Epithelial cell of prostate (primary cell): ENCODE measurements at regions not wholly inside any gene's neighbourhood (a gene's known extent, or its start where the extent isn't known, plus 50 kb on each side); places are given as distances from the start of the nearest gene placed in this dataset.
"Not testable (repeated sequence)": the region's sequence is repeated elsewhere in the genome, so short reads cannot be mapped to it uniquely, and the experiment has no call there.

Source experiments
- DNase-seq: peaks from one replicate; pipeline ENCODE4 v3.0.0-alpha.2; 2011; ENCODE audit warnings: low read depth, low spot score
- H3K27ac ChIP-seq: fragments of 450-650 bp; 2 replicates; pipeline ENCODE4 v1.5.1; 2017; ENCODE audit warnings: mild to moderate bottlenecking

DNA sequence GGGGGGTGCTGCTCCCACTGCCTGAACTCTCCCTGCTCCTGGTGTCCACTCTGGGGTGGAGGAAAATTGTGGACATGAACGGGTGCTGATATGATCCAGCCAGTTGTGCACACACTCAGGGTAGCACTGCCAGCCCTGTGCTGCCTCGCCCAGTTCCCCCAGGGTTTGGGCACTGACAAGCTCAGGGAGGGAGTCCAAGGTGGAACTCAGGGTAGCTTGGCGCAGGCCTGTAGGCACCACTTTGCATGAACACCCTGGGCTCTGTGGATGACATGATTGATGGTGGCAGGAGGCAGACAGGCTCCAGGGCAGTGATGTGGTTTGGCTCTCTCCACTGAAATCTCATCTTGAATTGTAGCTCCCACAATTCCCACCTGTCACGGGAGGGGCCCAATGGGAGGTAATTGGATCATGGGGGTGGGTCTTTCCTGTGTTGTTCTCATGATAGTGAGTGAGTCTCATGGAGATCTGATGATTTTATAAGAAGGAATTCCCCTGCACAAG lies 572.0 kb upstream of the PABPC4L start:
- no peak for DNase-seq
- H3K27ac ChIP-seq: no peak overlapping the region

DNA sequence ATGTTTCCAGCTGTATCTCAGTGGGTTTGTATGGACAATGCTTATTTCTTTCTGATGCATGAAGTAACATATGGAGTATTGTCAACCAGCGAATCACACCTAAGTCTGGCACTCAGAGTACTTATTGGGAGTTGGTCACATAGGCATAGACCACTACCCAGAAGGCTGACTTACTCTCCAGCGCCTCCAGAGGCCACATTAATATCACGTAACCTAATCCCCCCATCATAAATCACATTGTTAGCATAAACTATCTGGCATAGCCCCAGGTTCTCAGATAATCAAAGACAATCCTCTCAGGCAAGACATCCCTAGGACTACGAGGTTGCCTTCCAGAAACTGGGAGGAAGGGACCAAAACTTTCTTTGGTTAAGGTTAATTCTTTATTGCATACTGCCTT lies 560.5 kb upstream of the PABPC4L start:
- DNase-seq: no peak
- H3K27ac ChIP-seq: no peak overlapping the region

- no peak overlapping the region for H3K27ac ChIP-seq
- no peak for DNase-seq
Observed at GRCh38 chr4:134756421-134756820, 554.8 kb upstream of the PABPC4L start.

GRCh38 chr4:134754301-134755019 lies 552.9 kb upstream of the PABPC4L start:
- no peak overlapping the region for H3K27ac ChIP-seq
- DNase-seq: no peak

DNA sequence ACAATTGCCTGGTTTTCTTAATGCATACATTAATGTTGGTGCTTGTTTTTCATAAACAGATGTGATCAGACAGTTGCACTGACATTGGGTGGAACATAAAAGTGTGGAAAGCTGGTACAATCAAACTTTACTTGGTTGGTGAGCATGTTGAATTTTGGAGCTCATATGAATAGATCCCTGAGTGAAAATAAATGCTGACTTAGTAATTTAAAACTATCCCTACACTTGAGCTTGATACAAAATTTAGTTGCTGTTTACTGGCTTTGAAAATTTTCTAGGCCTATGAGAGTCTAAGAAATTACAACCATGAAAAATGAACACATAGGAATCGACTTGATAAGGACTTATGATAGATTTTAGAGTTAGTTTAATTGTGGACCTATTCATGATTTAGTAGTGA lies 551.8 kb upstream of the PABPC4L start:
- no peak for DNase-seq
- H3K27ac ChIP-seq: no peak overlapping the region

- H3K27ac ChIP-seq: no peak overlapping the region
- DNase-seq: no peak
Observed at GRCh38 chr4:134747108-134747805, 545.7 kb upstream of the PABPC4L start.

- no peak for DNase-seq
- H3K27ac ChIP-seq: no peak overlapping the region
Observed at GRCh38 chr4:134740290-134740689, 538.7 kb upstream of the PABPC4L start.

DNA sequence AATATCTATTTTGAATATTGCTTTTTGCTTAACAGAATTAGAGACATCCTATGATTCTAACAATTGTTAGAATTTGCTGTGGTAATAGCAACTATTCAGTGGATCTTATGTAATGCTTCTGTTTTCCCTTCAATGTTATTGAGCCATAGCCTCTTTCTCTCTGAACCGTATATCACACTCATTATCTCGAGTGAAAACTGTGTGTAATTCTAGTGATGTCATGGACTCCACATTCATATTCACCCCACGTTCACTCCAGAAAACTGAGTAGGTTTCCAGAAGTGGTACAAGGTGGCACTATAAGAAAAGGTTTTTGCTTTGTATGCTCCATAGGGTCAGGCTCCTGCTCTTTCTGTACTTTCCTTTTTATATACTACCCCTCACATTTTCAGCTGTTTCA lies 534.3 kb upstream of the PABPC4L start:
- no peak overlapping the region for H3K27ac ChIP-seq
- DNase-seq: no peak

GRCh38 chr4:134727696-134728095 lies 526.1 kb upstream of the PABPC4L start:
- DNase-seq: no peak
- no peak overlapping the region for H3K27ac ChIP-seq

DNA sequence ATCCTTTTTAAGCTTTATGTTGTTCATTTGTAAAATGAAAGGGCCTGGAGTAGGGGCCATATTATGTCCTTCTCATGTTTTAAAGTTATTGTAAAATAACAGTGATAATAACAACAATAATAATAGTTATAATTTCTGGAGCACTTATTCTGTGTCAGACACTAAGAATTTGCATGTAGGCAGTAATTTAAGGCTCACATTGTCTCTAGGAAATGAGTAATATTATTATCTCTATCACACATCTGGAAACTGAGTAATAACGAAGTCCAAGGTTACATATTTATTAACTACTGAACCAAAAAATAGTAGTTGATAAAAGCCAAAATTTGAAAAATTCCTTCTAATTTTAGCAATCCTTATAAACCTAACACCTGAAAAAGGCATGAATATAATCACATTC lies 520.7 kb upstream of the PABPC4L start:
- no peak for DNase-seq
- H3K27ac ChIP-seq: no peak overlapping the region

GRCh38 chr4:134720030-134720429 lies 518.4 kb upstream of the PABPC4L start:
- H3K27ac ChIP-seq: no peak overlapping the region
- no peak for DNase-seq

GRCh38 chr4:134708616-134709015 lies 507.0 kb upstream of the PABPC4L start:
- no peak for DNase-seq
- no peak overlapping the region for H3K27ac ChIP-seq

DNA sequence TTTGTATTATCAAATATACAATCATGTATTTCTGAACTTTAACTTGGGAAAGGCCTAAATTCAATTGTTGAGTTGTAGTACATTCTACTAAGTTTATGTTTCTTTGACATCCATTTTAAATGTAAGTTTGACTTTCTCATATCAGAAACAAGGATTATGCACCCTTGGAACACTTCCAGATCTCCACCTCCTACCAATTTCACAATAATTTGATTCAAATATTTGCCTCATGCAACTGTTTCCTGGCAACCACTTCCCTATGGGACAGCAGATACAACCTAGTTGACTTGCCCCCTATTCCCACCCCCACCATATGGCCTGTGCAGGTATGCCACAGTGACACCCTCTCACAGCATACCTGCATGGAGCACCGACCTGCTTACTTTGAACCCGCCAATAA lies 506.4 kb upstream of the PABPC4L start:
- DNase-seq: no peak
- no peak overlapping the region for H3K27ac ChIP-seq

DNA sequence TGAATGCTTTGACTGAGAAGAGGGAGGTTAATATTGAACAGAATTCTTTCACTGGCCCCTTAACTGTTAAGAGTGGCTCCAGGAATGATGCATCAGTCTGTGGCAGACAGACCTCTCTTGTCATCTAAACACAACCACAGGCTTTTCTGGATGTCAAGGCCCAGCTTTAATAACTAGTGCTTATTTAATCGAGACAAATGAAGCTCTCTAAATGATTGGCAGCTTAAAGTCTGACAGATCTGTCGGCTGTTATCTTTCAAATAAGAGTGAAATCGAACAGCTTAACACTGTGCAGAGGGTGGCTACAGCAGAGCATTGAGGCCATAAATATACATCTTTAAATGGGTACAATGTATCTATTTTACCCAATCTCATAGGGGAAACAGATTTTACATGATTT lies 500.8 kb upstream of the PABPC4L start:
- no peak for DNase-seq
- no peak overlapping the region for H3K27ac ChIP-seq

GRCh38 chr4:134700251-134700650 lies 498.7 kb upstream of the PABPC4L start:
- DNase-seq: no peak
- H3K27ac ChIP-seq: no peak overlapping the region

DNA sequence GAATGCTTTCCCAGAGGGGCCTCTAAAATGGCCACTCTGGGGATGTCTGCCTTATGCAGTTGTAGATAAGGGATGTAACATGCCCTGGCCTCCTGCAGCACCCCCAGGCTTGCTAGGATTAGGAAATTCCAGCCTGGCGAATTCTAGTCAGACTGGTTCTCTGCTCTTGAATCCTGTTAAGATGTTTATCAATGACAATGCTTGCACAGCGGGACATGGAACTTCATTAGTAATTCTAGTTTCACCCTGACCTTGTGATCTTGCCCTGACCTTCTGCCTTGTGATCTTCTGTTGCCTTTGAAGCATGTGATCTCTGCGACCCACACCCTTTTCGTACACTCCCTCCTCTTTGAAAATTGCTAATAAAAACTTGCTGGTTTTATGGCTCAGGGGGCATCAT lies 497.2 kb upstream of the PABPC4L start:
- DNase-seq, H3K27ac ChIP-seq: not testable (repeated sequence)

DNA sequence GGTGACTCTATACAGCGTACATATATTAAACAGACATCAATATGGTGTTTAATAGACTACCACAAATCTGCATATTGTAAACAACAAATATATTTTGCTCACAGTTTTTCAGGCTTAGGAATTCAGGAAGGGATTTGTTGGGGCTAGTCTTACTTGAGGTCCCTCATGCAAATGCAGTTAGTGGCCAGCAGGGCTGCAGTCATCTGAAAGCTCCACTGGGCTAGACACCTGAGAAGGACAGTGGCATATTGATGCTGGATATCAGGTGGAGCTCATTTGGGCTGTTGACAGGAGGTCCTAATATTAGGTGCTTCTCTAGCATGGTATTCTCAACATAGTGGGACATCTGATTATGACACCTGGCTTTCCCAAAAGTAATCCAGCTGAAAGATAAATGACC lies 493.8 kb upstream of the PABPC4L start:
- DNase-seq: no peak
- H3K27ac ChIP-seq: no peak overlapping the region

DNA sequence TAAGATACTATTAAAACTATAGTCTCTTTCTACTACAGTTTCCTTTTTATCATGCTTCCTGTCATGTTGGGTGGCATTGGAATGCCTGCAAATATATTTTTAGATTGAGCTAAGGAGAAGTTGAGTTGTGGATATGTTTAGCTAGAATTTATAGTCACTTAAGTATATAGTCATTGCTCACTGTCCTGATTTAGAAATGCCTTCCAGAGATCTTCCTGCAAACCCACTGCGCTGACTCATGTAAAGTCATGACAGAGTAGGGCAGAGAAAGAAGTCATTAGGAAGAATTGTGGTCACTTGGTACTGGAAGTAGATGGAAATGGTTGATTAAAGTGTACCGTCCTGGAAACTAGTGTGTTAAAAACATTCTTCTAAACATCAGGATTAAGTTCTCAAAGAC lies 490.3 kb upstream of the PABPC4L start:
- H3K27ac ChIP-seq: no peak overlapping the region
- DNase-seq: no peak

- DNase-seq: no peak
- H3K27ac ChIP-seq: no peak overlapping the region
Observed at GRCh38 chr4:134687646-134688628, 486.3 kb upstream of the PABPC4L start.

GRCh38 chr4:134677209-134677814 lies 475.7 kb upstream of the PABPC4L start:
- DNase-seq: no peak
- H3K27ac ChIP-seq: no peak overlapping the region
